ENCODE measurements at regions not wholly inside any gene's neighbourhood (a gene's known extent, or its start where the extent isn't known, plus 50 kb on each side); places are given as distances from the start of the nearest gene placed in this dataset.
"Not testable (repeated sequence)": the region's sequence is repeated elsewhere in the genome, so short reads cannot be mapped to it uniquely, and the experiment has no call there.

DNA sequence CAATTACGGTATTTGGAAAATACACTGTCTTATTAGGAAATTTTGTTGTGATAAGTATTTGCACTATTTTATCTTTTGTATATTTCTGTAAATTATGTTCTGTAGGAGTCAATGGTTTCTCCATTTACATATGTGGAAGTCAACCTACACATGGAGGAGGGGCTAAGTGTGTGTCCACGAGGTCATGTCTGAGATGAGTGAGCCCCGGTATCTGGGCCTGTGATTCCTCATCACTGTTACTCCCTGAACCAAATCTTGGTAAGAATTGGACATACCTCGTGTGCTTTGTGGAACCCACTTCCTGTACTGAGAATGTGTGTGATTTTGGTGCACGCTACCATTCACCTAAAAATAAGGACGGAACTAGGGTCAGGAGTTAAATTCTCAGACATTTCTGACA is 1105.5 kb downstream of the TMEM121 start:
- DNase-seq (ENCODE audit: extremely low spot score, unreplicated experiment): no peak
- Mint-ChIP-seq H3K36me3 (ENCODE audit: unreplicated experiment) (no peaks in the 10 kb centered on the region), H3K9me3 (ENCODE audit: unreplicated experiment) (peaks cover 60% of the 10 kb centered on the region), H3K4me3 (ENCODE audit: unreplicated experiment) (no peak overlapping the region), H3K4me1 (ENCODE audit: unreplicated experiment) (no peaks in the 10 kb centered on the region), H3K27me3 (ENCODE audit: unreplicated experiment) (no peaks in the 10 kb centered on the region), H3K27ac (ENCODE audit: unreplicated experiment) (no peak overlapping the region)
- TF ChIP-seq, protein P1, sequence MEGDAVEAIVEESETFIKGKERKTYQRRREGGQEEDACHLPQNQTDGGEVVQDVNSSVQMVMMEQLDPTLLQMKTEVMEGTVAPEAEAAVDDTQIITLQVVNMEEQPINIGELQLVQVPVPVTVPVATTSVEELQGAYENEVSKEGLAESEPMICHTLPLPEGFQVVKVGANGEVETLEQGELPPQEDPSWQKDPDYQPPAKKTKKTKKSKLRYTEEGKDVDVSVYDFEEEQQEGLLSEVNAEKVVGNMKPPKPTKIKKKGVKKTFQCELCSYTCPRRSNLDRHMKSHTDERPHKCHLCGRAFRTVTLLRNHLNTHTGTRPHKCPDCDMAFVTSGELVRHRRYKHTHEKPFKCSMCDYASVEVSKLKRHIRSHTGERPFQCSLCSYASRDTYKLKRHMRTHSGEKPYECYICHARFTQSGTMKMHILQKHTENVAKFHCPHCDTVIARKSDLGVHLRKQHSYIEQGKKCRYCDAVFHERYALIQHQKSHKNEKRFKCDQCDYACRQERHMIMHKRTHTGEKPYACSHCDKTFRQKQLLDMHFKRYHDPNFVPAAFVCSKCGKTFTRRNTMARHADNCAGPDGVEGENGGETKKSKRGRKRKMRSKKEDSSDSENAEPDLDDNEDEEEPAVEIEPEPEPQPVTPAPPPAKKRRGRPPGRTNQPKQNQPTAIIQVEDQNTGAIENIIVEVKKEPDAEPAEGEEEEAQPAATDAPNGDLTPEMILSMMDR (IDR thresholded peaks at IDR 0.05): no peak

DNA sequence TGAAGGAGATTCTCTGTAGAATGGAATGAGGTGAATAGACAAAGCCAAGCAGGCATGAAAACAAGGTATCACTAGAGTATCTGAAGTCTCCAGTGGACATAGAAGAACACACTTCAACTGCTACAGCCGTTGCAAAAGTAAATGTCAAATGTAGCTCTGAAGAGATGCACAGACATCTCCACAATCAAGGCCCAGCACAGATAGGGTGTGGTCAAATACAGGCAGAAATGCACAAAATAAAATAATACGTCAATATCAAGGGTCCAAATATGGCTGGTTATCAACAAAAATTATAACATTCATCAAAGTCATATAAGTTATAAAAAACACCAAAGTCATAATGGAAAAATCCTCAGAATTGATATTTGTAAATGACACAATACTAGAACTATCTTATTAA is 1107.3 kb downstream of the TMEM121 start:
- H3K27ac Mint-ChIP-seq (ENCODE audit: unreplicated experiment): no peak overlapping the region
- no peak overlapping the region for H3K4me3 Mint-ChIP-seq (ENCODE audit: unreplicated experiment)
- H3K9me3 Mint-ChIP-seq (ENCODE audit: unreplicated experiment): peaks cover 64% of the 10 kb centered on the region
- H3K4me1 Mint-ChIP-seq (ENCODE audit: unreplicated experiment): no peaks in the 10 kb centered on the region
- H3K36me3 Mint-ChIP-seq (ENCODE audit: unreplicated experiment): no peaks in the 10 kb centered on the region
- no peak for DNase-seq (ENCODE audit: extremely low spot score, unreplicated experiment)
- no peaks in the 10 kb centered on the region for H3K27me3 Mint-ChIP-seq (ENCODE audit: unreplicated experiment)
- TF ChIP-seq, protein P1 (IDR thresholded peaks at IDR 0.05): no peak

DNA sequence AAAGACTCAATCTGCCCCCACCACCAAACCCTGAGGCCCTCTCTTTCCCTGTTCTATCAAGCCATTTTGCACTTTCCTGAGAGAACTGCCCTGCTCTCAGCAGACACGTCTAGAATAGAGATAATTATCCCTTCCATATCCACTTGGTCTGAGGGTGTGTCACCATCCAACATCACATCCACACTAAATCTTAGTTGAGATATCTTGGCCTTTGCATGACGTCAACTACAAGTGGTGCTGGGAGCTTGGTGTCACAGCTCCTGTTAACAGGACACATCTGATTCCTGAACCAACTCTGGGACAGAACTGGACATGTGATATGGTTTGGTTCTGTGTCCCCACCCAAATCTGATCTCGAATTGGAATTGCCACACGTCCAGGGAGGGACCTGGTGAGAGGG is 1109.2 kb downstream of the TMEM121 start:
- Mint-ChIP-seq H3K9me3 (ENCODE audit: unreplicated experiment) (peaks cover 53% of the 10 kb centered on the region), H3K27me3 (ENCODE audit: unreplicated experiment) (no peaks in the 10 kb centered on the region), H3K27ac (ENCODE audit: unreplicated experiment) (no peak overlapping the region), H3K36me3 (ENCODE audit: unreplicated experiment) (no peaks in the 10 kb centered on the region), H3K4me3 (ENCODE audit: unreplicated experiment) (no peak overlapping the region), H3K4me1 (ENCODE audit: unreplicated experiment) (no peaks in the 10 kb centered on the region)
- DNase-seq (ENCODE audit: extremely low spot score, unreplicated experiment): no peak
- TF ChIP-seq, protein P1 (IDR thresholded peaks at IDR 0.05): no peak

DNA sequence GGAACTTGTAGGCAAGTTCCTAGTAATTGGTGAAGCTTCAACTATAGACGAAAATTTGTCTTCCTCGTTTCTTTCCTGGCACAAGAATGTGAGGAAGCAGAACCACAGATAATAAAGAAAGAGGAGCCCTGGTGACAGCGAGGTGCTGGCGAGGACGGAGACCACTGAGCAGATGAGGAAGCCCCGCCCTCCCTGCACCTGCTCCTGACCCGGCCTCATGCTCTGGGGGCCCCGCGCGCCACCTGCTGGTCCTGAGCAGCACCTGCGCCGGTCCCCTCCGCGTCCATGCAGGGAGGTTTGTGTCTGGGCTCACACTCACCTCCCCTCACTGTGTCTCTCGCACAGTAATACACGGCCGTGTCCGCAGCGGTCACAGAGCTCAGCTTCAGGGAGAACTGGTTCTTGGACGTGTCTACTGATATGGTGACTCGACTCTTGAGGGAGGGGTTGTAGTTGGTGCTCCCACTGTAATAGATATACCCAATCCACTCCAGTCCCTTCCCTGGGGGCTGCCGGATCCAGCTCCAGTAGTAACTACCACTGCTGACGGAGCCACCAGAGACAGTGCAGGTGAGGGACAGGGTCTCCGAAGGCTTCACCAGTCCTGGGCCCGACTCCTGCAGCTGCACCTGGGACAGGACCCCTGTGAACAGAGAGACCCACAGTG is 1112.5 kb downstream of the TMEM121 start:
- DNase-seq (ENCODE audit: extremely low spot score, unreplicated experiment); H3K4me3 Mint-ChIP-seq (ENCODE audit: unreplicated experiment); H3K4me1 Mint-ChIP-seq (ENCODE audit: unreplicated experiment); H3K27ac Mint-ChIP-seq (ENCODE audit: unreplicated experiment); H3K27me3 Mint-ChIP-seq (ENCODE audit: unreplicated experiment); H3K36me3 Mint-ChIP-seq (ENCODE audit: unreplicated experiment): not testable (repeated sequence)
- H3K9me3 Mint-ChIP-seq (ENCODE audit: unreplicated experiment): peaks cover 57% of the 10 kb centered on the region

DNA sequence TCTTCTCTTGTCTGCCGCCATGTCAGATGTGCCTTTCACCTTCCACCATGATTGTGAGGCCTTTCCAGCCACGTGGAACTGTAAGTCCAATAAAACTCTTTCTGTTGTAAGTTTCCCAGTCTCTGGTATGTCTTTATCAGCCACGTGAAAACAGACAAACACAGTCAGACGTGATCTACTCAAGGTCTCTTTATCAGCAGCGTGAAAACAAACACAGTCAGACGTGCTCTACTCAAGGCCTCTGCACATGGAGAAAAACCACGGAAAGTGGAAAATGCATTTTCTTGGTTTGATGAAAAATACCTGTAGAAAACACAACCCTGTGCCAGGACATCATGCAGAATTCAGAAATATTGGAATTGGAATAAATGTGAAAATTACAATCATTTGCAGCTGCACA is 1115.7 kb downstream of the TMEM121 start:
- Mint-ChIP-seq H3K27ac (ENCODE audit: unreplicated experiment) (no peak overlapping the region), H3K4me1 (ENCODE audit: unreplicated experiment) (no peaks in the 10 kb centered on the region), H3K36me3 (ENCODE audit: unreplicated experiment) (no peaks in the 10 kb centered on the region), H3K27me3 (ENCODE audit: unreplicated experiment) (no peaks in the 10 kb centered on the region), H3K9me3 (ENCODE audit: unreplicated experiment) (peaks cover 53% of the 10 kb centered on the region), H3K4me3 (ENCODE audit: unreplicated experiment) (no peak overlapping the region)
- TF ChIP-seq, protein P1 (IDR thresholded peaks at IDR 0.05): no peak
- no peak for DNase-seq (ENCODE audit: extremely low spot score, unreplicated experiment)

DNA sequence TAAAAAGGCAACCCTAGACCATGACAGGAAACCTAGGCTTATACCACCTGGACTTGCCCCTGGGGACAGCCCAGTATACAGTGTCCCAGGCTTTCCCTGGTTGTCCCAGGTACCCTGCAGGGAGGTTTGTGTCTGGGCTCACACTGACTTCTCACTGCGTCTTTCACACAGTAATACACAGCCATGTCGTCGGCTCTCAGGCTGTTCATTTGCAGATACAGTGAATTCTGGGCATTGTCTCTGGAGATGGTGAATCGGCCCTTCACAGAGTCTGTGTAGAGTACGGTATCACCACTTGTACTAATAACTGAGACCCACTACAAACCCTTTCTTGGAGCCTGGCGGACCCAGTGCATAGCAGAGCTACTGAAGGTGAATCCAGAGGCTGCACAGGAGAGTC is 1116.6 kb downstream of the TMEM121 start:
- not testable (repeated sequence) for H3K27me3 Mint-ChIP-seq (ENCODE audit: unreplicated experiment); H3K4me1 Mint-ChIP-seq (ENCODE audit: unreplicated experiment); H3K4me3 Mint-ChIP-seq (ENCODE audit: unreplicated experiment); H3K27ac Mint-ChIP-seq (ENCODE audit: unreplicated experiment); DNase-seq (ENCODE audit: extremely low spot score, unreplicated experiment); H3K36me3 Mint-ChIP-seq (ENCODE audit: unreplicated experiment)
- H3K9me3 Mint-ChIP-seq (ENCODE audit: unreplicated experiment): peaks cover 61% of the 10 kb centered on the region

DNA sequence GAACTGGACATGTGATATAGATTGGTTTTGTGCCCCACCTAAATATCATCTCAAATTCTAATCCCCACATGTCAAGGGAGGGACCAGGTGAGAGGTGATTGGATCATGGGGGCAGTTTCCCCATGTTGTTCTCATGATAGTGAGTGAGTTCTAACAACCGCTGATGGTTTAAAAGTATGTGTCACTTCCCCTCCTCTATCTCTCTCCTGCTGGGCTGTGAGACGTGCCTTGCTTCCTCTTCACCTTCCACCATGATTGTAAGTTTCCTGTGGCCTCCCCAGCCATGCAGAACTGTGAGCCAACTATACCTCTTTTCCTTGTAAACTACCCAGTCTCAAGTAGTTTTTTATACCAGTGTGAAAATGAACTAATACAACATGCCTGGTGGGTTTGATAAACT is 1122.5 kb downstream of the TMEM121 start:
- not testable (repeated sequence) for H3K27ac Mint-ChIP-seq (ENCODE audit: unreplicated experiment); H3K4me1 Mint-ChIP-seq (ENCODE audit: unreplicated experiment); H3K4me3 Mint-ChIP-seq (ENCODE audit: unreplicated experiment); H3K36me3 Mint-ChIP-seq (ENCODE audit: unreplicated experiment); DNase-seq (ENCODE audit: extremely low spot score, unreplicated experiment); H3K27me3 Mint-ChIP-seq (ENCODE audit: unreplicated experiment)
- H3K9me3 Mint-ChIP-seq (ENCODE audit: unreplicated experiment): peaks cover 61% of the 10 kb centered on the region

Measured in osteocyte (in vitro differentiated cells).